ENCODE measurements at regions not wholly inside any gene's neighbourhood (a gene's known extent, or its start where the extent isn't known, plus 50 kb on each side); places are given as distances from the start of the nearest gene placed in this dataset.

DNA sequence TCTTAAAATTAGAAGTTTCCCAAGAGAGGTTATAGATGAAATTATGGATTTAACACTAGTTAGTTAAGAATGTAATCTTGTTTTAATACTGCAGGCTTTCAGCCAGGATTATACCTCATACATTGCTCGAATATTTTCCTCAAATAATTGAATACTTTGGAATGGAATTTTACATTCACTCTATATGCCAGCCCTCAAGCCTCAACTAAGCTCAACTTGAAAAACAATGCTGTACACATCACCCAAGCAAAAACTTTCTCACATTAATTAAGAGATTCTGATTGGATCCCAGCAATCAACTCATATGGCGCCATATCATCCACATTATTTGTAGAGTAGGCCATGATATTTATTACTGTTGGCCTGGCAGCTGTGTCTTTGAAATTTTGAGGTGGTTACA, 710.7 kb upstream of the ADAMTS5 start:
- Histone ChIP-seq H3K4me3 (ENCODE audit: low read depth in 2 of 2, low read length in 2 of 2) (no peak overlapping the region), H3K9me3 (ENCODE audit: control insufficient read depth, insufficient read depth, low read depth, low read length) (no peaks in the 10 kb centered on the region), H3K36me3 (ENCODE audit: control insufficient read depth, insufficient read depth, low read length) (no peaks in the 10 kb centered on the region), H3K4me1 (ENCODE audit: control insufficient read depth, insufficient read depth, low read length) (no peaks in the 10 kb centered on the region), H3K27me3 (ENCODE audit: control insufficient read depth, insufficient read depth, low read length) (no peaks in the 10 kb centered on the region), H3K27ac (ENCODE audit: low read length) (no peak overlapping the region)
- intact Hi-C loops (cut with micrococcal nuclease; ENCODE audit: unreplicated experiment) (no loop called here), in situ Hi-C loops (cut with HindIII; ENCODE audit: low pct_unique_long_range_greater_than_20kb, low sequenced_read_pairs) (no loop called here)
- ChIA-PET POLR2A (no interaction called here), CTCF (no interaction called here)
- DNase-seq (ENCODE audit: low read depth, low spot score) (no peak), ATAC-seq (no peak)
- BruUV-seq (replicated peaks) = no TSS peak
- no peak for TF ChIP-seq CTCF (IDR thresholded peaks at IDR 0.05)
- TF ChIP-seq SIN3A (IDR thresholded peaks at IDR 0.05; ENCODE audit: borderline replicate concordance, insufficient read depth, low read depth, low read length) = no peak
- TF ChIP-seq, protein P1, sequence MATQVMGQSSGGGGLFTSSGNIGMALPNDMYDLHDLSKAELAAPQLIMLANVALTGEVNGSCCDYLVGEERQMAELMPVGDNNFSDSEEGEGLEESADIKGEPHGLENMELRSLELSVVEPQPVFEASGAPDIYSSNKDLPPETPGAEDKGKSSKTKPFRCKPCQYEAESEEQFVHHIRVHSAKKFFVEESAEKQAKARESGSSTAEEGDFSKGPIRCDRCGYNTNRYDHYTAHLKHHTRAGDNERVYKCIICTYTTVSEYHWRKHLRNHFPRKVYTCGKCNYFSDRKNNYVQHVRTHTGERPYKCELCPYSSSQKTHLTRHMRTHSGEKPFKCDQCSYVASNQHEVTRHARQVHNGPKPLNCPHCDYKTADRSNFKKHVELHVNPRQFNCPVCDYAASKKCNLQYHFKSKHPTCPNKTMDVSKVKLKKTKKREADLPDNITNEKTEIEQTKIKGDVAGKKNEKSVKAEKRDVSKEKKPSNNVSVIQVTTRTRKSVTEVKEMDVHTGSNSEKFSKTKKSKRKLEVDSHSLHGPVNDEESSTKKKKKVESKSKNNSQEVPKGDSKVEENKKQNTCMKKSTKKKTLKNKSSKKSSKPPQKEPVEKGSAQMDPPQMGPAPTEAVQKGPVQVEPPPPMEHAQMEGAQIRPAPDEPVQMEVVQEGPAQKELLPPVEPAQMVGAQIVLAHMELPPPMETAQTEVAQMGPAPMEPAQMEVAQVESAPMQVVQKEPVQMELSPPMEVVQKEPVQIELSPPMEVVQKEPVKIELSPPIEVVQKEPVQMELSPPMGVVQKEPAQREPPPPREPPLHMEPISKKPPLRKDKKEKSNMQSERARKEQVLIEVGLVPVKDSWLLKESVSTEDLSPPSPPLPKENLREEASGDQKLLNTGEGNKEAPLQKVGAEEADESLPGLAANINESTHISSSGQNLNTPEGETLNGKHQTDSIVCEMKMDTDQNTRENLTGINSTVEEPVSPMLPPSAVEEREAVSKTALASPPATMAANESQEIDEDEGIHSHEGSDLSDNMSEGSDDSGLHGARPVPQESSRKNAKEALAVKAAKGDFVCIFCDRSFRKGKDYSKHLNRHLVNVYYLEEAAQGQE (IDR thresholded peaks at IDR 0.05; ENCODE audit: insufficient read depth in 1 of 2, low read depth in 2 of 2, low read length in 1 of 2) = no peak
- TF ChIP-seq POLR2AphosphoS5 (IDR thresholded peaks at IDR 0.05; ENCODE audit: low read depth, low read length) = no peak
- no peak for TF ChIP-seq TCF7L2 (IDR thresholded peaks at IDR 0.05; ENCODE audit: low read depth, low read length)

DNA sequence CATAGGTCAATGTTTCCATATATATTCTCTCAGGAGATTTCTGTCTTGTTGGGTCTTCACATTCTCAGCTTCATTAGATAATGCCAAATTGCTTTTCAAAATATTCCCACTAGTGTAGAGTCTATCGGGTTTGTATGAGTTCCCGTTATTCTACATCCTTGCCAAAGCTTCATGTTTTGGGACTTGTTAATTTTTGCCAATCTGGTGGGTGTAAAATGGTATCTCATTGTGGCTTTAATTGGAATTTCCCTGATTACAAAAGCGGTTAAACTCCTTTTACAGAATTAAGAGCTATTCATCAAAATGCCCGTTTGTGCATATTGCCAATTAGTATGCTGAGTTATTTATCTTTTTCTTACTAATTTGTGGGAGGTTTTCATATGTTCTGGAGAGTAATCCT, 708.4 kb upstream of the ADAMTS5 start:
- no peaks in the 10 kb centered on the region for H3K27me3 ChIP-seq (ENCODE audit: control insufficient read depth, insufficient read depth, low read length)
- in situ Hi-C loops (cut with HindIII; ENCODE audit: low pct_unique_long_range_greater_than_20kb, low sequenced_read_pairs) (no loop called here), intact Hi-C loops (cut with micrococcal nuclease; ENCODE audit: unreplicated experiment) (no loop called here)
- ATAC-seq (no peak), DNase-seq (ENCODE audit: low read depth, low spot score) (no peak)
- H3K36me3 ChIP-seq (ENCODE audit: control insufficient read depth, insufficient read depth, low read length) = no peaks in the 10 kb centered on the region
- TF ChIP-seq, protein P1 (IDR thresholded peaks at IDR 0.05; ENCODE audit: insufficient read depth in 1 of 2, low read depth in 2 of 2, low read length in 1 of 2) = no peak
- TF ChIP-seq CTCF (IDR thresholded peaks at IDR 0.05) = no peak
- no peak for TF ChIP-seq POLR2AphosphoS5 (IDR thresholded peaks at IDR 0.05; ENCODE audit: low read depth, low read length)
- no peak for TF ChIP-seq TCF7L2 (IDR thresholded peaks at IDR 0.05; ENCODE audit: low read depth, low read length)
- TF ChIP-seq SIN3A (IDR thresholded peaks at IDR 0.05; ENCODE audit: borderline replicate concordance, insufficient read depth, low read depth, low read length) = no peak
- no peak overlapping the region for H3K27ac ChIP-seq (ENCODE audit: low read length)
- no peak overlapping the region for H3K4me3 ChIP-seq (ENCODE audit: low read depth in 2 of 2, low read length in 2 of 2)
- POLR2A ChIA-PET = no interaction called here
- H3K4me1 ChIP-seq (ENCODE audit: control insufficient read depth, insufficient read depth, low read length) = no peaks in the 10 kb centered on the region
- no TSS peak for BruUV-seq (replicated peaks)
- no peaks in the 10 kb centered on the region for H3K9me3 ChIP-seq (ENCODE audit: control insufficient read depth, insufficient read depth, low read depth, low read length)
- CTCF ChIA-PET = no interaction called here
